ENCODE measurements at regions not wholly inside any gene's neighbourhood (a gene's known extent, or its start where the extent isn't known, plus 50 kb on each side); places are given as distances from the start of the nearest gene placed in this dataset.
"Not testable (repeated sequence)": the region's sequence is repeated elsewhere in the genome, so short reads cannot be mapped to it uniquely, and the experiment has no call there.

DNA sequence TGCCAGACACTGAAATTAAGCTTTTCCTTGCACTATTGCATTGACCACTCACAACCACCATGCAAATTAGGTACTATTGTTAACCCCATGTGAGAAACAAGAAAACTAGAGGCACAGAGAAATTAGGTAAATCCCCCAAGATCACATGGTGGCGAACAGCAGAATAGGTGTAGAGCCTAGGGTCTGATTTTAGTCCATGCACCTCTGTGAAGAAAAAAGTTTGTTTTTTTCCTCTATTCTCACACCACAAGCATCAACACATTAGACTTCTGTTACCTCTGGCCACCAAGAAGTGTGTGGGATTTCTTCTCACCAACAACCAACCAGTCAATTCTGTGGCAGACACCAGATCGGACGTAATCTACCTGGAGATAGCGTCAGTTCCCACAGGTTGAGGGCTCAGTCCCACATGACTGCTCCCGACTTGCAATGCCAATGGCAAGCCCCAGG lies 391.9 kb downstream of the COG6 start:
- DNase-seq (ENCODE audit: low read depth): no peak

DNA sequence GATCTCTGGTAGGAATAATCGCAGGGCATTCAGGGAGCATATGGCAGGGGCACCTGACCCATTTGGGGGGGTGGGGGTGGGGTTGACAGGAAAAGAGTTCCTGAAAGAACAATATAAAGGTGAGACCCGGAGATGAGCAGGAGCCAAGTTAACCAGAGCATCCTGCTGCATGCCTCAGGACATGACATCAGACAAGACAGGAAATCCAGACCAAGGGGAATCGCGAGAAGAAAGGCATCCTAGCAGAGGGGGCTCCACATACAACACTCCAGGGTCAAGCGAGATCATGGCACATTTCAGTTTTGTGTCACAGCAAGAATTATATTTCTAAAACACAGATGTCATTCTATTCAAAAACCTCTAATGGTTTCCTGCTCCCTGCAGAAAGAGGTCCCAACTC lies 393.1 kb downstream of the COG6 start:
- DNase-seq (ENCODE audit: low read depth): no peak

DNA sequence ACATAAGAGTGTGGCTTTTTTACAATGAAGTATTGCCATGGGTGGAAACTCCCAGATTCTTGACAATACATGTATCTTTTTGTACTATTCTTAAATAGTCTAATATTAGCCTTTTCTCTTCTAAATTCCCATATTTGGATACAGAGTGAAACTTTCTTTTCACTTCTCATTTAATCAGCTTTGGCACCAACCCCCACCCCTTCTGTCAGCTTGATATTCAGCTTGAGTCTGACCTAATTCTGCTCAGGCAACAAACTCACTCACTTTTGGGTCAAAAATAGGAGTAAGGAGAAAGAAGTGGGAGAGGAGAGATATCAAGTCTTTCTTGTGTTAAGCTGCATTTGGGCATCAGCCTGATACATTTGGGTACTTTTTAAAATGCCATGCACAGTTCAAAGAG lies 397.5 kb downstream of the COG6 start:
- no peak for DNase-seq (ENCODE audit: low read depth)

DNA sequence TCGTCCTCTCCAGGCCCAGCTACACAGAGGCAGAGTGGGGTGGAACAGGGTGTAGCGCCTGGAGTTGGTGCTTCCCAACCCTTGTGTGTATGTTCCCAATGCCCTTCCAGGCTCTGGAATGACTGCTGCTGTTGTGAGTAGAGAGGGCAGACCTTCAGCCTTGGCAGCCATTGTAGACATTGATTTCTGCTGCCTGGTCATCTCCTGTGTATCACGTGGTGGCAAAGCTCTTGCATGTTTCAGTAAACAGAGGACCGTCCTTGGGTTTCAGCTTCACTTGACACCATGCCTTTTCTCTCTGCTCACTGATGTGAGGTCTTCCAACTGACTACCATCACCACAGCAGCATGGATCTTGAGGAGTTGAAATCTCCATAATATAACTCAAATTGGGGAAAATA lies 397.9 kb downstream of the COG6 start:
- DNase-seq (ENCODE audit: low read depth): no peak

DNA sequence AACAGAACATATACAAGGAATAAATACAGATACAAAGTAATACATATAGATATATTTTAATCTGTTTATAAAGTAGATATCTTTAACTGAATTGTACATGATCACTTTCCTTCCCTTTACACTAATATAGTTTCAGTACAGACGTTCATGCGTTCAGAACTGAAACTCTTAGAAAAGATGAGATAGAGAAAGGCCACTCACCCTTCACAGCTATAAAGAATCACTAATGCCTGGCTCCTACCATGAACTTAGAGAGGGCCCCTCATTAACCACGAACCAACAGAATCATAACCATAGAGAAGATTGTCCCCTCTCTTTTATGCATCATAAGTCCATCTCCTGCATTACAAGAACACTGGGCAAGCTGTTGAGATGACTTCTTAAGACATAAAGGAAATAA lies 399.0 kb downstream of the COG6 start:
- DNase-seq (ENCODE audit: low read depth): not testable (repeated sequence)

DNA sequence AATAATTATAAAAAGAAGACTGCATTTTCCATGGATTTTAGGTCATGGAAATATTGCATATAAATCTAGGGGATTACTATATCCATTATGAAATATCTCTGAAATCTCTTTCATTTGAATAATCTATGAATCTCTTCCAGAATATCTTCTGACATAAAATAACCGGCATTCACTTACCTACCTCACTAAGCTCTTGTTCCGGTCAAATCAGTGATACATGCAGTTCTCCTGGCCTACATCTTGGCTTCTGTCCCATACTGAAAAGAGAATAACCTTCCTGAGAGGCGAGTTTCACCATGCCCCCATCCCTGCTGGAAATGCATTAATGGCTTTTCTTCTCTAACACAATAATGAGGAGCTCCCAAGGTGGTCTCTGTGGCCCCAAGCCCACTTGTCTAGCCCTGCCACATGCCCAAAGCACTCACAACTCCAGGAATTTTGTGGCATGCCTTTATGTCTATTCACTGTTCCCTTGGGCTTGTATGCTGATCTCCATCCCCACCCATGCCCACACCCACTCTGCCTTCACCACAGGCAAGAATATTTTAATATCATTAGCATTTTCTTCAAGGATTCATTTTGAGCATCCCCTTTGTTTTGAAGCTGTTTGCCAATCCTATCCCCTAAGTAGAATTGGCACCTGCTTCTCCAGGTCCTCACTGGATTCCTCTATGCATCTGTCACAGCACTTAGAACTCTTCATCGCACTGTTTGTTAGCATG lies 401.6 kb downstream of the COG6 start:
- no peak for DNase-seq (ENCODE audit: low read depth)

DNA sequence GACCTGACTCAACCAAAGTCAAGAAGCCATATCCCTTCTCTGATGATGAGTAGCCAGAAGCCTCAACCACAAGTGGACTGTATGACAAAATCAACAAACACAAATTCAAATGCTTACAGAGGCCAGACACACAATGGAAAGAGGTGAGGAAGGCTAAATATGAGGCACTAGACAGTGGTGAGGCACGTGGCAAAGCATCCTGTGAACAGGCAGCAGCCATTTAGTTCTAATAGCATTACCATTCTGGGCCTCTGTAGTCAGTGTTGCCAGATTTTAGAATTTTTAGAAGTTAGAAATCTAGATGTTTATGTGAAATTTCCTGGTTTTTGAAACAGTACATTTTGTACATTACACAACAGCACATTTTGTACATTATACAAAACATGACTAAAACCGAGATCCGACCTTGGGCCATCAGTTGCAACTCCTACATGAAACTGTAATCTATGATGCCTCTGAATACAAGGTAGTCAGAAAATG lies 403.3 kb downstream of the COG6 start:
- DNase-seq (ENCODE audit: low read depth): no peak

DNA sequence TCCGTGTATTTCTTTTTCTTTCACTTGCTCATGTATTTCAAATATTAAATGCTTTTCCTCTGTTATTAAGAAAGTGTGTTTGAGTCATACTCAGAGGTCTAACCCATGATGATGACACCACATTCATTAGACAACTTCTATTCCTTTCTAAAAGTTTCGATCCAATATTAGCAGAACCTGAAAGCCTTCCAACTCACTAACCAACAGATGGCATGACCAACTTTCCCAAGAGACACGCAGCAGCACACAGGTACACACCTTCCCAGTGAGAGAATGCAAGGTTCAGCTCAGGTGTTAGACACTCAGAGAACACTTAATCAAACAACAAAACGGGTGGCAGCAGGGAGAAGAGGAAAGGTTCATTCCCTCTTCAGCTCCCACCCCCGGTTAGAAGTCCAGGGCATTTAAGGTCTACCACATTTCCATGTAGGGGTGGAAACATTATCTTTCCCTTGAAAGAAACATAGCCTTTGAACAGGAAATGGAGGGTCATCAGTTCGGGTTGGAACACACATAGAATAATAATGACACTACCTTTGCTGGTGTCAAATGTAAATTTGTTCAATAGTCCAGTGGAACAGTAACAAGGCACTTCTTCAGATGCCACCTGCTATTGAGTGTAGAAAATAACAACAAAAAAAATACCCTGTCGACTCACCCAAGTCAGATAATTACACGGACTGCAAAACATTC lies 404.2 kb downstream of the COG6 start:
- DNase-seq (ENCODE audit: low read depth): no peak

DNA sequence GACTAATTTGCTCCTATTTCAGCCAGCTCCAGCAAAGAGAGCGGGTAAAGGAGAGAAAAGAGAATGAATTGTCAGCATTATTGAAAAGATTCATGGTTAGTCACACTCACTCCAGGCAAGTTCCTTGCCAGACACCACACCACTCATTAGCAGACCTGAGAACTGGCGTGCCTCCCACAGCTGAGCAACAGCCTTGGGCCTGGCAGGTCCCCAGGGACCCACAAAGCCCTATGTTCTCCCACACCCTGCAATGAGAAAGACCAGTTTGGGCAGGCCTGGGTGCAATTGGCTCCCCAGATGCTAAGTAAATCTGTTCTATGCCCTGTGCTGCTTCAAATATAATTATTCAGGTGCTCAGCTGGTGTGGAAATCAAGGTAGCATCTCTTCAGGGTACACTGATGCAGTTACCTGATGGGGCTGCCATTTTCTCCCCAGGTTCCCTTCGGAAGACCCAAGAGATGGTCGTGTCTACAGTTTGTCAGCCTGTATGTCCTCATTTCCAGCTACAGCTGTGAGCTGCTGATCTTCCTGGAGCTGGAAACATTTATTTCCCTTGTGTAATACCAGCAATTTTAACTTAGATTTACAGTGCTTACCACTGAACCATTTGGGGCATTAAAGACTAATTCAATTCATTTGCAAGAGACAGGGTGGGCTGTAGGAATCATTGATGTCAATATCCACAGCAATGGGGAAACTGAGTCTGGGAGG lies 405.0 kb downstream of the COG6 start:
- peak; percentile 54 for DNase-seq (ENCODE audit: low read depth)

DNA sequence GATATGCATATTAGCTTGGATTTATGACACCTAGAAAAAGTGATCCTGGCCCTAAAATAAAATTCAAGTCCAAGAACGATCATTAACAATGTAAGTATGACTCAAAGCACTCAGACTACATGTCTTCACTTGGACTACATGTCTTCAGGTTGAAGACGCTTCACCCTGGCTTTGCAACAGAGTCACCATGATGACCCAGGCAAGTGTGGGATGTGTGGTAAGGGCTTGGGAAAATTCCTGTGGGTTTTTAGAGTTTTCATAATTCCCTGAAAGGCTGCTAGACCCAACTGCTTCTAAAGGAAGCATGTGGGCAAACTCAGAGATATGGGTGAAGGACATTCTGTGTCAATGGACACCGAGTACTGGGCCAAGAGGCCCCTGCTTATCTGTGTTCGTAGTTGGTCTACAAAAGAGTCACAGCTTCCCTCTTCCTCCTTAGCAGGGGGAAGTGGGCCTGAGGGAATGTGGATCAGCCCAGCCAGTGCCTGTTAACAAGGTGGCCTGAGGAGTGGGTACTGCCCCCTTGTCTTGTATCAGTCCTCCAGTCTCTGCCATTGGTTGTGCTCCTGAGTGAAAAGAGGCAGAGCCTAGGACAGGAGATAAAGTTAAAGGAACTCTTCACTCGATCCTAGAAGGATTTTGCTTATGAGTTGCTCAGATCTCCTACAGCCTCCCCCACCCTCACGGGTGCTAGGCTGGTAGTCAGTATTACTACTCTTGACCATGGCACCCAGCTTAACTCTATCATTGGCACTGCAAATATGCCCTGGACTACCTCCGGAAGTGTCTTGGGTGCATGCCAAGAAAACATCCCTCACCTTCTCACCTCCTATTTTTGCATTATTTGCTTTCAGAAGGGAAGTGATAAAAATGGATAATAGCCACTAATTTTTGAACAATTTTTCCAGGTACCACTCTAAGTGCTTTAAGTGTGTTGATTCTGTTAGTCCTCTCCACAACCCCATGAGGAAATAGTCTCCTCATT lies 406.3 kb downstream of the COG6 start:
- no peak for DNase-seq (ENCODE audit: low read depth)

DNA sequence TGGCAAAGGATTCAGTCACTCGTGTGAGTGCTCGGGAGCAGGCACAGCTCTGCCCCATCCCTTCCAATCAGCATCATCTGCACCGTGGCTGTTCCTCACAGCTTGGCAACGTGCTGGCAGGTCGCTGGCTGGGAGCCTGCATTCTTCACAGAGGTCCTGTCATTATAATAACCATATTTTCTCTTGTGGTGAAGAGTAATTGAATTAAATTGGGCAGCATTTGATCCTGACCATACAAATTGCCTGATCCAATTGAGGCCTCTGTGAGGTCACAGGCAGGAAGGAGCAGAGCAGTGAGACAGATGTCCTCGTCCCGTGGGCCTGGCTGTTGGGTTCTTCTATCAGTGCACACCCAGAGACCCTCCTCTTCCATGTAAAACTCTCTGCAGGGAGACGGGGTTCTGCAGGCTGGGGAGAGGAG lies 407.8 kb downstream of the COG6 start:
- DNase-seq (ENCODE audit: low read depth): no peak

DNA sequence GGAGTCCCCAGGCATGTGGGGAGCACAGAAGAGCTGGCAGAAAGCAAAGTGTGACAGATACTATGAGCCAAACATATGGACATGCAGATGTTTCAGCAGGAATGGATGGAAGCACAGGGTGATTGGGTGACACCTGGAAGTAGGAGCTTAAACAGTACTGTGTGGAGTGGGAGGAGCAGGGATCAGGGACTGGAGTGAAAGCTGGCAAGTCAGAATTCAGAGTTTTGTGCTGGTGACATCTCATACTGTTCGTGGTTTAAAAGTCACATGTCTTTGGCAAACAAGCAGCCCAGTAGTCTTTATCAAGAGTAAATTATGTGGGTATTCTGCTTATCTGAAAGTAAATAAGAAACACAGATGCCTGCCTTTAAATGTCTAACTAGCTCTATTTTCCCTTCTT lies 408.2 kb downstream of the COG6 start:
- DNase-seq (ENCODE audit: low read depth): no peak

DNA sequence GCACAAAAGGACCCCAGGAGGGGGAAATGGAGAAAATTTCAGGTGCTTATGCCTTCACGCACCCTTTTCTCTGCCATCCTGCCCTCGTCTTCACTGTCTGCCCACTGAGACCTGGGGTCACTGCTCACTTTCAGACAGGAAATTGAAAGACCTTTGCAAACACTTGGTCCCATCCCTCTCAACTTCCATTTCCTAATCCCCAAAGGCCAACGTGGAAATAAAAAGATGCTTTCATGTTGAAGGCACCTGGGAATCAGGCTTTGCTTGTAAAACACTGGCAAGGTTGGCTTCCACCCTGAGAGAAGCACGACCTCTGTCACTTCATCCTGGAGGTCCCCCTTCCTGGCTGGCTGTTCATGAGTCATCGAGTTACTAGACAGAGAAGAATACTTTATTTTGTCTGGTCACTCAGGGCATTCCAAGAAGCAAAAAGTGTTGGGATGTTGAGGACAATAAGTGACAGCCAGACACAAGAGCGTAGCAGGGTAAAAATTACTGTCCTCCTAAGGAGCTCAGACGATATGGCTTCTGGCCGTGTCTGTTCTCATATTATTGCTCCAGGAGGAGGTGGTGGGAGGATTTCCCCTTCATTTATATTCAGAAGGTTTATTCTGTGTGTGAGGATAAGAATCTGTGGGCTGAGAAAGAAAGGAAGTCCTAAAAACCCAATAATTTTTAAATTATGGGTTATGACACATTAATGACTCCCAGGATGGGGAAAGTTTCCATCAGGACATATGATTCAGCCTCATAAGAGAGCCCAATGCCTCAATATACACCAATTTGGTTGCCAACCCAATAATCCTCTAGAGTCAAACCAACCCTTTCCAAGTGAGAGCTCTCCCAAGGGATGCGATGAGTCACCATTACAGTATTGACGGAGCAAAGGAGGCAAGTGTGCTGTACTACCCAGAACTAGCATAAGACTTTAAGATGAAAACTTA lies 409.0 kb downstream of the COG6 start:
- no peak for DNase-seq (ENCODE audit: low read depth)

DNA sequence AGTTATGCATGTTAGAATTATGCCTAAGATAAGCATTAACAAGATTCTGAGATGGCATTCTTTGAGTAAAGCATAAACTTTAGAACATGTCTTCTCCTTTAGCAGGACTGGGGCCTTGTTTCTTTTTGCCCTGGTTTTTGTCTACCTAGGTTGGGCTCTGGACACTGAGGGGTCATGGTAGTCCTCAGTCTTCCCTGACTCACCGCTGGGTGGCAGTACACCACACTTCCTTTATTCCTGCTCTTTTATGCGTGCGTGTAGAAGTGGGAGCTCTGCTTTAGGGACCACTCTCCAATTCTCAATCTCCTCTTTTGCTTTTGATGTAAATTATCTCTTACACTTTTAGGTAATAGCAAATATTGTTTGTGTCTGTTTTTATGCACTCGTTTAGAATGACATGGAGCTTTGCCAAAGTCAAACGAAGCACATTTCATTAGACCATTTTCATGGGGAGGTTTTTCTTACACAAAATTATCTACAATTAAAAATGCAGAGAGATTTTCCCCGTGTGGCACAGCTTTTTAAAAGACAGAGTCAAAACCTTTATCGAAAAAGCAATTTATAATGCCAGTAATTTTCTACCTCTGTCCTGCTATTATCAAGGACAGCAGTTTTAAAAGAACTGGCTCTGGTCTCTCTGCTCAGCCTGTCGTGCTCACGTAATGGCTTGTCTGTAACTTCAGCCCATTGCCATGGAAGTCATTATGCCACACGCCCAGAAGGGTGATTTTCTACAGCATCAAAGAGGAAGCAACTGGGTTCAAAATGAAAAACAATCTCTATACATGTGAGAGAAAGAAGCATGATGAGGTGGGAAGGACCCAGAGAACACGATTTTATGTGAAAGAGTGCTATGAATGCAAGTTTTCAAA lies 413.9 kb downstream of the COG6 start:
- peak; percentile 59 for DNase-seq (ENCODE audit: low read depth)

DNA sequence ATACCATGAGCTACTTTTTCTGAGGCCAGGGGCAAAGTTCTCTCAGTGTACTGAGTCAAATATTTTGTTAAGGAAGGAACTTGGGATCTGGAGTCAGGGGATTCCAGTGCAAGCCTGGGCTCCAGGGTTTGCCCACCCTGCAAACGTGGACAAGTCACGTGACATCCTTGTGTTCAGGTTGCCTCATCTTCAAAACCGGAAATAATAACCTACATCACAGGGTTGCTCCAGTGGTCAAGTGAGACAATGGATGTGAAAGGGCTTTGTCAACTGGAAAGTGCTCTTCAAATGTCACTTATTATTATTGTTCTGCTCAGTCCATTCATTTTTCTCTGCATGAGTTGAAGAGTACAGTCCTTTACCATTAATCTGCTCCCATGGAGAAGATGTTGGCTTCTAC lies 414.9 kb downstream of the COG6 start:
- no peak for DNase-seq (ENCODE audit: low read depth)

DNA sequence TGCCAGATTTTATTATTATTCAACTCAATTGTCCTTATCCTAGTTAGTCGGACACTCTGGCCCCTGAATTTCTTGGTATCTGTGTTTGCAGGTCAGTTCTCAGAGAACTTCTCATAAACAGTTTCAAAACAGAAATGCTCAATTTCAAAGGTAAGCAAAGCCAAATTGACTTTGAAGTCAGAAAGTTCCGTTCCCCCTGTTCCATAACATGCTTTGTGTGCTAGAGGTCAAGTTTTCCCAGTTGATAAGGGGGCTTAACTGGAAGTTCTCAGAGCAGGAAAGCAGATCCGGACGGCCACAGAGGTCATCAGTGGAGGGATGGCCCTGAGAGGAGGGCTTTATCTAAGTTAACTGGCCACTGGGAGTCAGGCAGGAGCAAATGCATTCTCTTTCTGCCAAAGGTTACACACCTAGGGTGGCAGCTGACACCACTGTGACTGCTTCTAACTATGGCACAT lies 417.2 kb downstream of the COG6 start:
- DNase-seq (ENCODE audit: low read depth): no peak

DNA sequence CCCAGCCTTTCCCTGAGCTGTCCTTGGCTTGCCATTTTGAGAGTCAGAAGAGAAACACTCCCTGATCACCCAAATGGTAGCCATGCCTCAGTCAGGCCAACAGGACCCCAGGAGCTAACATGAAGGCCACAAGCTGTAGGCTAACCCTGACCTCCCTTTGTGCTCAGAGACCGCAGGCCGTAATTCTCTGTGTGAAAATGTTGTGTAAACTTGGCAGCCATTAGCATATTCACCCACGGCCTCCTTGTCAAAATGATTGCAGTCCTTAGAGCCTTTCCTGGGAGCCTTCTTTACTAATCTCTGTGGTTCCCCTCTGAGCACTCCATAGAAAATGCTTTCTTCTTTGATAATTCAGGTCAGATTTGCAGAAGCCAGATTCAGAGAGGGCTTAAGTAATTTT lies 418.9 kb downstream of the COG6 start:
- no peak for DNase-seq (ENCODE audit: low read depth)

DNA sequence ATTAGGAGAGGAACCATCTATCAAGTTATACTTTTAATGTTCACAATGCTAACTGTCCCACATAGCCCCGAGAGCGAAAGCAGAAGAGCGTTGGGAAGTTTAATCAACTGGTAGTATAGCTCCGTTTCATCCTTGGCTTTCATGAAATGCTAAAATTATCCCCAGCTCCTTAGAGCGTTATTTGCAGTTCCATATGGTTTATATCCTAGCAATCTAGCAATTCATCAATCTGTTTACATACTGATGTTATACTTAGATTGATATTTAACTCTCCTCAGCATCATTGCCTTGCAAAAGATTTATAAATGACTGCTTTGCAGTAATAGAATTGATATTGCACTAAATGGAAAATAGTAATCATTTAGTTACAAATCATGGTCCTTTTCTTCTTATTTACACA lies 419.8 kb downstream of the COG6 start:
- DNase-seq (ENCODE audit: low read depth): no peak

DNA sequence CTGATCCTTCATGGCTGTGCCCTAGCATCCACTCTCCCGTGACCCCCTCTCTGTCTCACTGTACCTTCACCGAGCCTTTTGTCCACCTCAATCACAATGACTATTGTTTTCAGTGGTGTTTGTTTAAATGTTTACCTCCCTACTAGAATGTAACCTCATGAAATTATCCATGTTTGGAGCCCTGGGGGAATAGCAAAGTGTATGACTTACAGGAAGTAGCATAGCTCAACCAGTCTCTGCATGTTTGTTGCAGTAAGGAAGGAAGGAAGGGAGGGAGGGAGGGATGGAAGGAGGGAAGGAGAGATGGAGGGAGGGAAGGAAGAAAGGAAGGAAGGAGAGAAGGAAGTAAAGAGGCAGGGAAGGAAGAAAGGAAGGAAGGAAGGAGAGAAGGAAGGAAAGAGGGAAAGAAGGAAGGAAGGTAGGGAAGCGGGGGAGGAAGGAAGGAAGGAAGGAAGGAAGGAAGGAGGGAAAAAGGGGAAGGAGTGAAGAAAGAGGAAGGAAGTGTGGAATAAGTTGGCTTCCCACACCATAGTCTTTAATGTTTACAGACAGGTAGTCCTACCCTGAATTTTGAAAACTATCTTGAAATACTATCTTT lies 421.4 kb downstream of the COG6 start:
- DNase-seq (ENCODE audit: low read depth): no peak
